ENCODE measurements at regions not wholly inside any gene's neighbourhood (a gene's known extent, or its start where the extent isn't known, plus 50 kb on each side); places are given as distances from the start of the nearest gene placed in this dataset.
"Not testable (repeated sequence)": the region's sequence is repeated elsewhere in the genome, so short reads cannot be mapped to it uniquely, and the experiment has no call there.

GRCh38 chr7:133165529-133165928 lies 83.6 kb upstream of the CHCHD3 start:
- CTCF ChIA-PET: interaction anchor here (0.7 kb wide), 1 partner anchor 1390 kb away, joined by 3 read pairs; no protein-coding TSS in a partner anchor
- no peak for DNase-seq (ENCODE audit: low spot score)
- POLR2A ChIA-PET (ENCODE audit: low non-redundant PET): no interaction called here
- no peak overlapping the region for H3K27ac ChIP-seq
- no peak for TF ChIP-seq CTCF (conservative IDR thresholded peaks at IDR 0.05; ENCODE audit: low read depth)

GRCh38 chr7:133167300-133167699 lies 85.4 kb upstream of the CHCHD3 start:
- no peak for DNase-seq (ENCODE audit: low spot score)
- no peak overlapping the region for H3K27ac ChIP-seq
- TF ChIP-seq CTCF (conservative IDR thresholded peaks at IDR 0.05; ENCODE audit: low read depth): no peak
- CTCF ChIA-PET: no interaction called here
- POLR2A ChIA-PET (ENCODE audit: low non-redundant PET): no interaction called here

- CTCF ChIA-PET: not testable (repeated sequence)
These were observed 83.6 kb upstream of the EXOC4 start for GRCh38 chr7:133169167-133169822.

GRCh38 chr7:133177476-133177875 lies 75.4 kb upstream of the EXOC4 start:
- DNase-seq (ENCODE audit: low spot score); POLR2A ChIA-PET (ENCODE audit: low non-redundant PET); H3K27ac ChIP-seq; CTCF ChIA-PET: not testable (repeated sequence)

More at GRCh38 chr7:133169167-133169822, 83.6 kb upstream of the EXOC4 start:
- POLR2A ChIA-PET (ENCODE audit: low non-redundant PET); H3K27ac ChIP-seq; DNase-seq (ENCODE audit: low spot score): not testable (repeated sequence)

- H3K27ac ChIP-seq: no peak overlapping the region
- no peak for DNase-seq (ENCODE audit: low spot score)
- TF ChIP-seq CTCF (conservative IDR thresholded peaks at IDR 0.05; ENCODE audit: low read depth): no peak
- POLR2A ChIA-PET (ENCODE audit: low non-redundant PET): no interaction called here
- CTCF ChIA-PET: no interaction called here
These were observed 72.2 kb upstream of the EXOC4 start for GRCh38 chr7:133180717-133181116.

GRCh38 chr7:133183042-133183794 lies 69.7 kb upstream of the EXOC4 start:
- no peak for TF ChIP-seq CTCF (conservative IDR thresholded peaks at IDR 0.05; ENCODE audit: low read depth)
- no peak for DNase-seq (ENCODE audit: low spot score)
- ChIA-PET POLR2A (ENCODE audit: low non-redundant PET) (no interaction called here), CTCF (interaction anchor here (0.7 kb wide), 1 partner anchor 13 kb away, joined by 3 read pairs; no protein-coding TSS in a partner anchor)
- H3K27ac ChIP-seq: no peak overlapping the region

GRCh38 chr7:133183969-133184368 lies 68.9 kb upstream of the EXOC4 start:
- ChIA-PET POLR2A (ENCODE audit: low non-redundant PET) (no interaction called here), CTCF (no interaction called here)
- no peak for TF ChIP-seq CTCF (conservative IDR thresholded peaks at IDR 0.05; ENCODE audit: low read depth)
- H3K27ac ChIP-seq: no peak overlapping the region
- DNase-seq (ENCODE audit: low spot score): no peak
